PC-9 (cell line): ENCODE measurements at regions not wholly inside any gene's neighbourhood (a gene's known extent, or its start where the extent isn't known, plus 50 kb on each side); places are given as distances from the start of the nearest gene placed in this dataset.

Source experiments
- BruUV-seq: library from RNA; stranded (reverse); fragments of 400-500 nt; replicated peaks from 2 replicates; lab custom pipeline; 2021; lab: Mats Ljungman, UMichigan
- CTCF ChIA-PET: fragments of 300-600 bp; sonication (Branson Sonifier 250); formaldehyde crosslinking; loops from one replicate; lab custom pipeline; 2022; ENCODE audit warnings: antibody characterized with exemption; lab: Charles Lee
- POLR2A ChIA-PET: fragments of 300-600 bp; sonication (Branson Sonifier 250); formaldehyde crosslinking; loops from one replicate; lab custom pipeline; 2022; ENCODE audit warnings: antibody characterized with exemption; ENCODE audit not compliant: unreplicated experiment; lab: Charles Lee
- DNase-seq, 2 experiments: peaks; one replicate each; pipeline versions ENCODE4 v3.0.0 to v3.0.0-alpha.2; 2015 to 2022; ENCODE audit warnings: mixed read lengths in 1 of 2
- H2AFZ ChIP-seq: fragments of 200-600 bp; sonication (generic); 2 replicates; pipeline ENCODE4 v1.8.1; 2017; ENCODE audit warnings: antibody characterized with exemption
- H3F3A ChIP-seq: fragments of 200-600 bp; sonication (generic); 2 replicates; pipeline ENCODE4 v1.8.1; 2017; ENCODE audit warnings: antibody characterized with exemption, mild to moderate bottlenecking, low read depth; ENCODE audit not compliant: insufficient read depth
- H3K27ac ChIP-seq: fragments of 200-600 bp; sonication (generic); 2 replicates; pipeline ENCODE4 v1.6.1; 2016; ENCODE audit warnings: mixed run types
- H3K27me3 ChIP-seq: fragments of 200-600 bp; sonication (generic); 2 replicates; pipeline ENCODE4 v1.6.1; 2016; ENCODE audit warnings: low read depth, mixed run types; ENCODE audit not compliant: insufficient read depth
- H3K36me3 ChIP-seq: fragments of 200-600 bp; sonication (generic); 2 replicates; pipeline ENCODE4 v1.6.1; 2016; ENCODE audit warnings: low read depth, mixed run types
- H3K4me1 ChIP-seq: fragments of 200-600 bp; sonication (generic); replicated peaks from 2 replicates; pipeline ENCODE4 v1.6.1; 2016; ENCODE audit warnings: mixed run types; ENCODE audit not compliant: insufficient read depth
- H3K4me2 ChIP-seq: fragments of 200-600 bp; sonication (generic); 2 replicates; pipeline ENCODE4 v1.6.1; 2017; ENCODE audit warnings: mixed run types
- H3K4me3 ChIP-seq: fragments of 200-600 bp; sonication (generic); 2 replicates; pipeline ENCODE4 v1.6.1; 2016; ENCODE audit warnings: mixed run types
- H3K79me2 ChIP-seq: fragments of 200-600 bp; sonication (generic); 2 replicates; pipeline ENCODE4 v1.6.1; 2017; ENCODE audit warnings: low read depth, mixed run types
- H3K9me2 ChIP-seq: fragments of 200-600 bp; sonication (generic); 2 replicates; pipeline ENCODE4 v1.8.1; 2017; ENCODE audit warnings: mild to moderate bottlenecking; ENCODE audit not compliant: insufficient read depth
- H3K9me3 ChIP-seq: fragments of 200-600 bp; sonication (generic); 2 replicates; pipeline ENCODE4 v1.8.1; 2016; ENCODE audit warnings: low read depth; ENCODE audit not compliant: insufficient read depth
- H4K20me1 ChIP-seq: fragments of 200-600 bp; sonication (generic); 2 replicates; pipeline ENCODE4 v1.8.1; 2017; ENCODE audit not compliant: insufficient read depth
- EZH2 ChIP-seq: fragments of 200-600 bp; sonication (generic); IDR thresholded peaks from 2 replicates; pipeline ENCODE4 v1.8.0; 2017; ENCODE audit warnings: antibody characterized with exemption, low read depth
- intact Hi-C: fragments of 100-400 bp; cut with micrococcal nuclease; formaldehyde crosslinking; loops from one replicate; pipeline ENCODE4 v1.10.0; 2022; ENCODE audit not compliant: unreplicated experiment
- TF ChIP-seq, protein P1 (sequence below): fragments of 200-600 bp; sonication (generic); conservative IDR thresholded peaks from 2 replicates; pipeline ENCODE4 v1.6.1; 2017; ENCODE audit warnings: mixed run types, antibody characterized with exemption, mild to moderate bottlenecking, moderate library complexity

- no TSS peak for BruUV-seq
- Histone ChIP-seq H3K4me3 (no peak overlapping the region), H3K4me1 (no peaks in the 10 kb centered on the region), H3K9me3 (no peaks in the 10 kb centered on the region), H3K27me3 (no peaks in the 10 kb centered on the region), H3K79me2 (no peaks in the 10 kb centered on the region), H4K20me1 (no peaks in the 10 kb centered on the region), H3K9me2 (no peaks in the 10 kb centered on the region), H3K4me2 (no peak overlapping the region), H3K27ac (no peak overlapping the region), H2AFZ (0 out of 2 replicates have a peak overlapping the region, but pooled peaks have one; percentile 48), H3F3A (no peaks in the 10 kb centered on the region), H3K36me3 (no peaks in the 10 kb centered on the region)
- intact Hi-C loops, result no loop called here
- ChIA-PET CTCF (interaction anchor here (0.6 kb wide), 1 partner anchor 27 kb away, joined by 3 read pairs; no protein-coding TSS in a partner anchor), POLR2A (no interaction called here)
- no peak for DNase-seq
- TF ChIP-seq, protein P1, sequence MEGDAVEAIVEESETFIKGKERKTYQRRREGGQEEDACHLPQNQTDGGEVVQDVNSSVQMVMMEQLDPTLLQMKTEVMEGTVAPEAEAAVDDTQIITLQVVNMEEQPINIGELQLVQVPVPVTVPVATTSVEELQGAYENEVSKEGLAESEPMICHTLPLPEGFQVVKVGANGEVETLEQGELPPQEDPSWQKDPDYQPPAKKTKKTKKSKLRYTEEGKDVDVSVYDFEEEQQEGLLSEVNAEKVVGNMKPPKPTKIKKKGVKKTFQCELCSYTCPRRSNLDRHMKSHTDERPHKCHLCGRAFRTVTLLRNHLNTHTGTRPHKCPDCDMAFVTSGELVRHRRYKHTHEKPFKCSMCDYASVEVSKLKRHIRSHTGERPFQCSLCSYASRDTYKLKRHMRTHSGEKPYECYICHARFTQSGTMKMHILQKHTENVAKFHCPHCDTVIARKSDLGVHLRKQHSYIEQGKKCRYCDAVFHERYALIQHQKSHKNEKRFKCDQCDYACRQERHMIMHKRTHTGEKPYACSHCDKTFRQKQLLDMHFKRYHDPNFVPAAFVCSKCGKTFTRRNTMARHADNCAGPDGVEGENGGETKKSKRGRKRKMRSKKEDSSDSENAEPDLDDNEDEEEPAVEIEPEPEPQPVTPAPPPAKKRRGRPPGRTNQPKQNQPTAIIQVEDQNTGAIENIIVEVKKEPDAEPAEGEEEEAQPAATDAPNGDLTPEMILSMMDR, result no peak
These were observed 94.1 kb downstream of the FSCB start for GRCh38 chr14:44412858-44413569.

DNA sequence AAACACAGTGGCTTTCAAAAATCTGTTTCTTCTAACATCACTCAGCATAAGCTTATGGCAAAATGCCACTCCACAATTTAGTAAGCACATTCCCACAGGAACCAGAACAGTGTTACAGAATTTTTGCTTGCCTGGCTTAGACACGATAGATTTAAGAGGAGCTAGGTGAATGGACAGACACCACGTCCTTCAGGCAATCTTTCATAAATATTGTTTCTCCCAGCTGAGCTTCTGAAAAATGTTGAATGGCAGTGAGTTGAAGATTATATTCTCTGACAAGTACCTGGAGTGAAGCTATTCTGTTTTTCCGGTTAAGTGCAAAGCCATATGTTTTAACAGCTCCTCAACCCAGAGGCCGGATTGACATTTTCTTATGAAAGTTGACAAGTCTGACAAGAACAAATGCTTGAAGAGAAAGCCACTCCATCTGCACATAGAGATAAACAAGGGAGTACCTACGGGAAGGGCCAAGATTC is 102.0 kb downstream of the FSCB start:
- TF ChIP-seq EZH2, result no peak
- TF ChIP-seq, protein P1, result no peak
- H3K4me2 ChIP-seq, result no peak overlapping the region
- no peaks in the 10 kb centered on the region for H3F3A ChIP-seq
- H3K36me3 ChIP-seq, result no peaks in the 10 kb centered on the region
- no peak for DNase-seq
- H3K79me2 ChIP-seq, result no peaks in the 10 kb centered on the region
- no peaks in the 10 kb centered on the region for H3K9me3 ChIP-seq
- H3K4me1 ChIP-seq, result no peaks in the 10 kb centered on the region
- POLR2A ChIA-PET, result no interaction called here
- no peaks in the 10 kb centered on the region for H3K27me3 ChIP-seq
- no peak overlapping the region for H3K27ac ChIP-seq
- H2AFZ ChIP-seq, result no peak overlapping the region
- H3K4me3 ChIP-seq, result no peak overlapping the region
- BruUV-seq, result no TSS peak
- no peaks in the 10 kb centered on the region for H4K20me1 ChIP-seq
- CTCF ChIA-PET, result no interaction called here
- peaks cover 4% of the 10 kb centered on the region for H3K9me2 ChIP-seq
- intact Hi-C loops, result no loop called here

DNA sequence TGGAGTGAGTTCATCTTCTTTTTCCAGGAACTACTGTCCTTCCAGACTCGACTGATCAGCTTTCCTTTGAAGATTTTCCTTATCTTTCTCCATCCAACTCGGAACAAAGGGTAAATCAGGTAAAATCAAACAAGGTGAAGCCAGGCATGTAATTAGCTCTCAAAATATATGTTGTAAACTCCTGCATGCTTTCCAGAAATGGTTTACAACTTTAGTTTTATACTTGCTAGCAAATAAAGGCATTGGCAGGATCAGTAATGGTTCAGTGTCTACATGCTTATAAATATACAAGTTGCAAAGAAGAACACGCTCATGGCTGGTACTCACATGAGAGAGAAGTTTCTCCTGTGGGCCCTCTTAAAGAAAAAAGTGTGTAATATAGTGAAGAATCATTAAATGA is 102.5 kb downstream of the FSCB start:
- TF ChIP-seq, protein P1, result no peak
- no peak for TF ChIP-seq EZH2
- no peak overlapping the region for H2AFZ ChIP-seq
- CTCF ChIA-PET, result no interaction called here

More for the DNA sequence above, 102.5 kb downstream of the FSCB start:
- Histone ChIP-seq H3K4me3 (no peak overlapping the region), H4K20me1 (no peaks in the 10 kb centered on the region), H3K4me1 (no peaks in the 10 kb centered on the region), H3K27me3 (no peaks in the 10 kb centered on the region), H3K36me3 (no peaks in the 10 kb centered on the region), H3K4me2 (no peak overlapping the region), H3K27ac (no peak overlapping the region), H3F3A (no peaks in the 10 kb centered on the region), H3K9me3 (no peaks in the 10 kb centered on the region), H3K9me2 (peaks cover 4% of the 10 kb centered on the region), H3K79me2 (no peaks in the 10 kb centered on the region)
- no peak for DNase-seq
- POLR2A ChIA-PET, result no interaction called here
- no TSS peak for BruUV-seq
- intact Hi-C loops, result no loop called here
